DOHH2 (cell line): ENCODE measurements at regions not wholly inside any gene's neighbourhood (a gene's known extent, or its start where the extent isn't known, plus 50 kb on each side); places are given as distances from the start of the nearest gene placed in this dataset.

Source experiments
- H3F3A ChIP-seq: fragments of 200-600 bp; sonication (generic), shearing (Covaris generic); 2 replicates; pipeline ENCODE4 v1.6.0; 2016; ENCODE audit warnings: antibody characterized with exemption, mild to moderate bottlenecking; ENCODE audit not compliant: control insufficient read depth, insufficient read depth
- H3K27ac ChIP-seq: fragments of 200-600 bp; sonication (generic); 2 replicates; pipeline ENCODE4 v1.5.1; 2014; ENCODE audit warnings: low read depth, mild to moderate bottlenecking, low read length, moderate library complexity
- H3K27me3 ChIP-seq: fragments of 200-600 bp; sonication (generic); 2 replicates; pipeline ENCODE4 v1.6.1; 2014; ENCODE audit warnings: mild to moderate bottlenecking, low read length, mixed read lengths; ENCODE audit not compliant: control insufficient read depth
- H3K36me3 ChIP-seq: fragments of 200-600 bp; sonication (generic); 2 replicates; pipeline ENCODE4 v1.6.1; 2014; ENCODE audit warnings: mild to moderate bottlenecking, low read length, moderate library complexity, mixed read lengths; ENCODE audit not compliant: control insufficient read depth
- H3K4me1 ChIP-seq: fragments of 200-600 bp; sonication (generic); 2 replicates; pipeline ENCODE4 v1.6.1; 2014; ENCODE audit warnings: mild to moderate bottlenecking, low read length, mixed read lengths; ENCODE audit not compliant: control insufficient read depth
- H3K4me2 ChIP-seq: fragments of 200-600 bp; sonication (generic); 2 replicates; pipeline ENCODE4 v1.6.0; 2014; ENCODE audit warnings: mild to moderate bottlenecking, low read length, moderate library complexity
- H3K4me3 ChIP-seq: fragments of 200-600 bp; sonication (generic); 2 replicates; pipeline ENCODE4 v1.5.1; 2014; ENCODE audit warnings: mild to moderate bottlenecking, low read length, mixed read lengths
- H3K79me2 ChIP-seq: fragments of 200-600 bp; sonication (generic); 2 replicates; pipeline ENCODE4 v1.6.1; 2014; ENCODE audit warnings: mild to moderate bottlenecking, low read length, mixed read lengths; ENCODE audit not compliant: control insufficient read depth
- H3K9me2 ChIP-seq: fragments of 200-600 bp; sonication (generic); replicated peaks from 2 replicates; pipeline ENCODE4 v1.6.1; 2014; ENCODE audit warnings: mild to moderate bottlenecking, low read length, mixed read lengths; ENCODE audit not compliant: control insufficient read depth
- H3K9me3 ChIP-seq: fragments of 200-600 bp; sonication (generic); 2 replicates; pipeline ENCODE4 v1.6.1; 2014; ENCODE audit warnings: antibody characterized with exemption, low read length, mixed read lengths; ENCODE audit not compliant: control insufficient read depth, insufficient read depth
- H4K20me1 ChIP-seq: fragments of 200-600 bp; sonication (generic); 2 replicates; pipeline ENCODE4 v1.6.0; 2014; ENCODE audit warnings: low read depth, mild to moderate bottlenecking, antibody characterized with exemption, low read length, moderate library complexity; ENCODE audit not compliant: control insufficient read depth, insufficient read depth
- EZH2phosphoT487 ChIP-seq: fragments of 200-600 bp; sonication (generic); IDR thresholded peaks from 2 replicates; pipeline ENCODE4 v1.6.1; 2017; ENCODE audit warnings: borderline replicate concordance, mild to moderate bottlenecking, antibody characterized with exemption, low read length, moderate library complexity, mixed read lengths
- TF ChIP-seq, protein P1 (sequence below): fragments of 200-600 bp; sonication (generic); IDR thresholded peaks from one replicate; pipeline ENCODE4 v1.5.1; 2014; ENCODE audit warnings: antibody characterized with exemption, mild to moderate bottlenecking, low read depth, low read length; ENCODE audit not compliant: poor library complexity, severe bottlenecking

DNA sequence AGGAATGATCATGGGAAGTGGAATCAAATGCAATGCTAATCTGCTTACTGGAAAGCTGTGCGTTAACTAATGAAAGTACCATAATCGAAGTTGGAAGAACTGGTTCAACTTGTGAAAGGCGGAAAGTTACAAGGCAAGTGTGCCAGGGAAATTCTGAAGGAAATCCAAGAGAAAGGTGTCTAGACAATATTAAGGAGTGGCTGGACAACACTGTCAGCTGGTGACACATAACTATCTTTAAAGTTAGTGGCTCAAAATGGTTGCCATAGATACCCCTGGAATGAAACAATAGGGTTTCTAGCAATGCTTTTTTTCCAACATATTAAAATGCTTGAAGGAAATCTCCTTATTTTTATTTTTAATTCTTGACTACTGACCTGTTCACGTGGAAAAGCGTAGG lies 90.4 kb downstream of the BMP2 start:
- Histone ChIP-seq H3K9me2 (no peaks in the 10 kb centered on the region), H3F3A (no peaks in the 10 kb centered on the region), H3K4me2 (no peak overlapping the region), H4K20me1 (no peaks in the 10 kb centered on the region), H3K27ac (no peak overlapping the region), H3K27me3 (0 out of 2 replicates have a peak, but pooled peaks cover 3% of the 10 kb centered on the region), H3K9me3 (no peaks in the 10 kb centered on the region), H3K4me1 (no peaks in the 10 kb centered on the region), H3K4me3 (no peak overlapping the region), H3K79me2 (no peaks in the 10 kb centered on the region), H3K36me3 (no peaks in the 10 kb centered on the region)
- TF ChIP-seq EZH2phosphoT487, result no peak
- TF ChIP-seq, protein P1, sequence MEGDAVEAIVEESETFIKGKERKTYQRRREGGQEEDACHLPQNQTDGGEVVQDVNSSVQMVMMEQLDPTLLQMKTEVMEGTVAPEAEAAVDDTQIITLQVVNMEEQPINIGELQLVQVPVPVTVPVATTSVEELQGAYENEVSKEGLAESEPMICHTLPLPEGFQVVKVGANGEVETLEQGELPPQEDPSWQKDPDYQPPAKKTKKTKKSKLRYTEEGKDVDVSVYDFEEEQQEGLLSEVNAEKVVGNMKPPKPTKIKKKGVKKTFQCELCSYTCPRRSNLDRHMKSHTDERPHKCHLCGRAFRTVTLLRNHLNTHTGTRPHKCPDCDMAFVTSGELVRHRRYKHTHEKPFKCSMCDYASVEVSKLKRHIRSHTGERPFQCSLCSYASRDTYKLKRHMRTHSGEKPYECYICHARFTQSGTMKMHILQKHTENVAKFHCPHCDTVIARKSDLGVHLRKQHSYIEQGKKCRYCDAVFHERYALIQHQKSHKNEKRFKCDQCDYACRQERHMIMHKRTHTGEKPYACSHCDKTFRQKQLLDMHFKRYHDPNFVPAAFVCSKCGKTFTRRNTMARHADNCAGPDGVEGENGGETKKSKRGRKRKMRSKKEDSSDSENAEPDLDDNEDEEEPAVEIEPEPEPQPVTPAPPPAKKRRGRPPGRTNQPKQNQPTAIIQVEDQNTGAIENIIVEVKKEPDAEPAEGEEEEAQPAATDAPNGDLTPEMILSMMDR, result no peak

DNA sequence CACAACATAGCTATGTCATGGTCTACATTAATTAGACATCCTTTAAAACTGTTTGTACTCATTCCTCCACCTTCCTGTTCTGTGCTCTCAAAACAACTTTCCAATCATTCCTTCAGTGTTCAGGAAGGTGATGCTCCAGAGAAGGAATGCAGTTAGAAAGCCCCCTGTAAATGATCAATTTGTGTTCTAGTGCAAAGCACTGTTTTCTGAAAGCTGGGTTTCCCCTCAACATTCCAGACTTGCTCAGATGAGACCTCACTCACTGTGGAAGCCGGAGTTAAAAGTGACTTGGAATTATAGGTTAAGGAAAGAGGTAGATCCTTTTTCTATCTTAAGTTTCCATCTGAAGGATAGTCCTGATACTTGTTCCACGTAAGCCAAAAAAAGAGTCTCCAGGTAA lies 95.9 kb downstream of the BMP2 start:
- Histone ChIP-seq H3K36me3 (no peaks in the 10 kb centered on the region), H4K20me1 (no peaks in the 10 kb centered on the region), H3K4me1 (no peaks in the 10 kb centered on the region), H3K4me2 (no peak overlapping the region), H3K9me3 (no peaks in the 10 kb centered on the region), H3K27me3 (peaks cover 10% of the 10 kb centered on the region), H3K9me2 (no peaks in the 10 kb centered on the region), H3F3A (no peaks in the 10 kb centered on the region), H3K4me3 (no peak overlapping the region), H3K27ac (no peak overlapping the region), H3K79me2 (no peaks in the 10 kb centered on the region)
- TF ChIP-seq EZH2phosphoT487, result no peak
- TF ChIP-seq, protein P1, result no peak

DNA sequence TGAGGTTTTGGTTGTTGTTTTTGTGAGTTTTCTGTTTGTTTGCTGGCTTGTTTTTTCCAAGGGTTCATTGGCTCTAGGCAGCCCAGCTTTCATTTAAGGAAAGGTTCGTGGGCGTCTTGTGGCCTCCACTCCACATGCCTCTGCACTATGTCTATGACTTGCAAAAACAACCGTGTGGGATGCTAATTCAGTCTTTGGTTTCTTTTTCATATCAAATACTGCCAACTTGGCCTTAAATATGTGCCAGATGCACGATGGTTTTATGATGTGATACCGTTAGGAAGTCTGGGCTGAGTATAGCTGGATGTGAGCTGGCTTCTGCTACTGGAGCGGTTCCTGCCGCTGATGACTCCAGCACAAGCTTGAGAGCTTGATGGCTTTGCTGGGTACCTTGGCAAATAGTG lies 96.3 kb downstream of the BMP2 start:
- no peak overlapping the region for H3K4me2 ChIP-seq
- no peaks in the 10 kb centered on the region for H3F3A ChIP-seq
- H3K9me3 ChIP-seq, result no peaks in the 10 kb centered on the region
- H3K9me2 ChIP-seq, result no peaks in the 10 kb centered on the region
- TF ChIP-seq, protein P1, result no peak
- no peaks in the 10 kb centered on the region for H3K36me3 ChIP-seq
- H3K79me2 ChIP-seq, result no peaks in the 10 kb centered on the region
- no peaks in the 10 kb centered on the region for H4K20me1 ChIP-seq
- H3K4me1 ChIP-seq, result no peaks in the 10 kb centered on the region
- no peak overlapping the region for H3K27ac ChIP-seq
- H3K4me3 ChIP-seq, result no peak overlapping the region
- peaks cover 10% of the 10 kb centered on the region for H3K27me3 ChIP-seq

DNA sequence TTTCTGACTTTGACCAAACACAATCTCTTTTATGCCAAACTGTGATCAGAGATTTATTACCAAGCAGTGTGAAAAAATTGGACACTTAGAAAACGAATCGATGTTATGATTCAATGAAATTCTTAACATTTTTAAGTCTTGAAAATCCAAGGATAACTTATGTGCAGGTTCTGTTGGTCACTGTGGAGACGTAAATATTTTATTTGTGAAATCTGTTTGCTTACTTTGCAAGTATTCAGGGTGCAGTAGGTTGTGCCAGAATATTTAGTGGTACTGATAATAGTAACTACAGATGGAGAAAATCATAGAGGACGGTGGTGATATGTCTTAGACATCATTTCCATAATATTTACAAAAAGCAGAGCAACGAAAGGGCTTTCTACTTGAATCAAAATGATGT lies 97.3 kb downstream of the BMP2 start:
- Histone ChIP-seq H3K4me2 (no peak overlapping the region), H3K9me2 (no peaks in the 10 kb centered on the region), H3K79me2 (no peaks in the 10 kb centered on the region), H3F3A (no peaks in the 10 kb centered on the region), H4K20me1 (no peaks in the 10 kb centered on the region), H3K27ac (no peak overlapping the region), H3K4me1 (no peaks in the 10 kb centered on the region), H3K36me3 (no peaks in the 10 kb centered on the region), H3K9me3 (no peaks in the 10 kb centered on the region), H3K27me3 (peaks cover 10% of the 10 kb centered on the region), H3K4me3 (no peak overlapping the region)
- TF ChIP-seq, protein P1, result no peak
- no peak for TF ChIP-seq EZH2phosphoT487
